IPS-18c (cell line): ENCODE measurements at regions not wholly inside any gene's neighbourhood (a gene's known extent, or its start where the extent isn't known, plus 50 kb on each side); places are given as distances from the start of the nearest gene placed in this dataset.

Source experiments
- H3K4me3 ChIP-seq: 2 replicates; pipeline ENCODE4 v1.7.0; 2013; ENCODE audit warnings: low read depth, mild to moderate bottlenecking, low read length, moderate library complexity; ENCODE audit not compliant: insufficient read depth
- H3K9me3 ChIP-seq: one replicate; pipeline ENCODE4 v1.6.1; 2013; ENCODE audit warnings: mild to moderate bottlenecking, low read length, moderate library complexity; ENCODE audit not compliant: control insufficient read depth, insufficient read depth

- H3K4me3 ChIP-seq, result no peak overlapping the region
Measured at GRCh38 chr4:137181293-137181899, 350.9 kb downstream of the PCDH18 start.

GRCh38 chr4:137180349-137180748, 351.9 kb downstream of the PCDH18 start:
- Histone ChIP-seq H3K9me3 (no peaks in the 10 kb centered on the region), H3K4me3 (no peak overlapping the region)

More at GRCh38 chr4:137181293-137181899, 350.9 kb downstream of the PCDH18 start:
- H3K9me3 ChIP-seq, result no peaks in the 10 kb centered on the region

- H3K4me3 ChIP-seq, result no peak overlapping the region
- H3K9me3 ChIP-seq, result no peaks in the 10 kb centered on the region
Measured at GRCh38 chr4:137156807-137157206, 375.5 kb downstream of the PCDH18 start.

GRCh38 chr4:137156054-137156453, 376.2 kb downstream of the PCDH18 start:
- Histone ChIP-seq H3K4me3 (no peak overlapping the region), H3K9me3 (no peaks in the 10 kb centered on the region)

- no peaks in the 10 kb centered on the region for H3K9me3 ChIP-seq
- H3K4me3 ChIP-seq, result no peak overlapping the region
Measured at GRCh38 chr4:137131201-137131600, 401.1 kb downstream of the PCDH18 start.

GRCh38 chr4:137129845-137130244, 402.4 kb downstream of the PCDH18 start:
- Histone ChIP-seq H3K4me3 (no peak overlapping the region), H3K9me3 (no peaks in the 10 kb centered on the region)

GRCh38 chr4:137129441-137129840, 402.9 kb downstream of the PCDH18 start:
- Histone ChIP-seq H3K4me3 (no peak overlapping the region), H3K9me3 (no peaks in the 10 kb centered on the region)

- Histone ChIP-seq H3K9me3 (no peaks in the 10 kb centered on the region), H3K4me3 (no peak overlapping the region)
Measured at GRCh38 chr4:137125011-137125410, 407.3 kb downstream of the PCDH18 start.

GRCh38 chr4:137124278-137124932, 407.9 kb downstream of the PCDH18 start:
- H3K4me3 ChIP-seq, result no peak overlapping the region

GRCh38 chr4:137122876-137123275, 409.4 kb downstream of the PCDH18 start:
- Histone ChIP-seq H3K9me3 (no peaks in the 10 kb centered on the region), H3K4me3 (no peak overlapping the region)

More at GRCh38 chr4:137124278-137124932, 407.9 kb downstream of the PCDH18 start:
- H3K9me3 ChIP-seq, result no peaks in the 10 kb centered on the region

- no peaks in the 10 kb centered on the region for H3K9me3 ChIP-seq
- no peak overlapping the region for H3K4me3 ChIP-seq
Measured at GRCh38 chr4:137116144-137116543, 416.1 kb downstream of the PCDH18 start.

- no peaks in the 10 kb centered on the region for H3K9me3 ChIP-seq
- no peak overlapping the region for H3K4me3 ChIP-seq
Measured at GRCh38 chr4:137106733-137107132, 425.6 kb downstream of the PCDH18 start.

GRCh38 chr4:137106287-137106686, 426.0 kb downstream of the PCDH18 start:
- no peak overlapping the region for H3K4me3 ChIP-seq
- H3K9me3 ChIP-seq, result no peaks in the 10 kb centered on the region

GRCh38 chr4:137090951-137091350, 441.3 kb downstream of the PCDH18 start:
- Histone ChIP-seq H3K9me3 (no peaks in the 10 kb centered on the region), H3K4me3 (no peak overlapping the region)

GRCh38 chr4:137083571-137084135, 448.6 kb downstream of the PCDH18 start:
- H3K9me3 ChIP-seq, result no peaks in the 10 kb centered on the region
- H3K4me3 ChIP-seq, result no peak overlapping the region

- no peaks in the 10 kb centered on the region for H3K9me3 ChIP-seq
- H3K4me3 ChIP-seq, result no peak overlapping the region
Measured at GRCh38 chr4:137082061-137082460, 450.2 kb downstream of the PCDH18 start.

GRCh38 chr4:137076908-137077307, 455.4 kb downstream of the PCDH18 start:
- no peak overlapping the region for H3K4me3 ChIP-seq
- no peaks in the 10 kb centered on the region for H3K9me3 ChIP-seq

- Histone ChIP-seq H3K4me3 (no peak overlapping the region), H3K9me3 (no peaks in the 10 kb centered on the region)
Measured at GRCh38 chr4:137075586-137075985, 456.7 kb downstream of the PCDH18 start.
